ENCODE measurements at regions not wholly inside any gene's neighbourhood (a gene's known extent, or its start where the extent isn't known, plus 50 kb on each side); places are given as distances from the start of the nearest gene placed in this dataset.

DNA sequence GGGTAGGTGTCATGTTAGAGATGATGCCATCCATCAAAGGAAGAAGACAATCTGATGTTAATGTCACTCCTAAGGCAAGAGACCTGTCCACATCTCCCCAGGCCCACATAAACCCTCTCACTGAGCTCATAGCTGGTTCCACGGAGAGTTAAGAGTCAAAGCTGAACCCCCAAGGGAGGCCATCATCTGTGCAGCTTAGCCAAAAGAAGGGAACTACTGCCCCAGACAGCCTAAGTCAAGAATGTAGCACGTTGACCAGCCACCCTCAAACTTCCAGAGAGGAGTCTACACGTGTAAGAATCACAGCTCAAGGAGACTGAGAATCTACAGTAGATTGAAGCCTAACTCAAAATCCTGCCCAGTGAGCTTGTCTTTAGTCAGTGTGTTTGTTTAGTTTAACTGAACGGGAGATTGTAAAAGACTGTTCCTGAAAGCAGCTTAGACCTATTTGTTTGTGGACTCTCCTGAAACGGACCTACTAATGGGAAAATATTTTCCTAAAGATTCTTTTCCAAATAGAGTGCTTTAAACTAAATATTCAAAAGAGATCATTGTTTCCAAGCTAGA is 192.7 kb upstream of the NFE2L3 start:
- no peak for TF ChIP-seq POLR2A (IDR thresholded peaks at IDR 0.05; ENCODE audit: low read depth, low read length)
- TF ChIP-seq PAX5 (IDR thresholded peaks at IDR 0.05; ENCODE audit: insufficient read depth, low read length, severe bottlenecking) = no peak
- TF ChIP-seq POLR2AphosphoS5 (IDR thresholded peaks at IDR 0.05; ENCODE audit: low read depth, low read length) = no peak
- TF ChIP-seq TAF1 (IDR thresholded peaks at IDR 0.05; ENCODE audit: low read depth, low read length) = no peak
